Activated CD4-positive, alpha-beta T cell treated with anti-CD3 and anti-CD28 coated beads, Interleukin-2, amount 10 ng/mL, durations not matched to agents 7 days and 5 days (primary cell): ENCODE measurements at regions not wholly inside any gene's neighbourhood (a gene's known extent, or its start where the extent isn't known, plus 50 kb on each side); places are given as distances from the start of the nearest gene placed in this dataset.
"Not testable (repeated sequence)": the region's sequence is repeated elsewhere in the genome, so short reads cannot be mapped to it uniquely, and the experiment has no call there.

Source experiments
- CTCF ChIA-PET: fragments of 350-600 bp; sonication (Branson Sonifier 250); formaldehyde crosslinking; loops from one replicate; lab custom pipeline; 2021; ENCODE audit warnings: antibody characterized with exemption; lab: Charles Lee
- POLR2A ChIA-PET: fragments of 350-600 bp; sonication (Branson Sonifier 250); formaldehyde crosslinking; loops from one replicate; lab custom pipeline; 2021; ENCODE audit warnings: antibody characterized with exemption; lab: Charles Lee
- DNase-seq: peaks from one replicate; pipeline ENCODE4 v3.0.0-alpha.2; 2020
- H3K27ac Mint-ChIP-seq: one replicate; pipeline ENCODE4 v1.8.0; 2021; ENCODE audit warnings: mild to moderate bottlenecking, moderate library complexity, mixed read lengths
- H3K27me3 Mint-ChIP-seq: one replicate; pipeline ENCODE4 v1.8.0; 2021; ENCODE audit warnings: mixed read lengths
- H3K36me3 Mint-ChIP-seq: one replicate; pipeline ENCODE4 v1.8.0; 2021; ENCODE audit warnings: low read depth, mixed read lengths
- H3K4me1 Mint-ChIP-seq: one replicate; pipeline ENCODE4 v1.8.0; 2021; ENCODE audit warnings: mixed read lengths
- H3K4me3 Mint-ChIP-seq: one replicate; pipeline ENCODE4 v1.8.0; 2021; ENCODE audit warnings: mild to moderate bottlenecking, moderate library complexity, mixed read lengths
- H3K9me3 Mint-ChIP-seq: one replicate; pipeline ENCODE4 v1.8.0; 2021; ENCODE audit warnings: mixed read lengths

GRCh38 chr3:74165211-74165610, 449.2 kb downstream of the CNTN3 start:
- Mint-ChIP-seq H3K9me3 (peaks cover 7% of the 10 kb centered on the region), H3K27me3 (no peaks in the 10 kb centered on the region), H3K36me3 (no peaks in the 10 kb centered on the region), H3K27ac (no peak overlapping the region), H3K4me1 (no peaks in the 10 kb centered on the region), H3K4me3 (no peak overlapping the region)
- no peak for DNase-seq
- POLR2A ChIA-PET = no interaction called here
- CTCF ChIA-PET = no interaction called here

GRCh38 chr3:74149466-74149865, 465.0 kb downstream of the CNTN3 start:
- ChIA-PET CTCF (no interaction called here), POLR2A (no interaction called here)
- no peaks in the 10 kb centered on the region for H3K4me1 Mint-ChIP-seq
- no peaks in the 10 kb centered on the region for H3K36me3 Mint-ChIP-seq
- no peaks in the 10 kb centered on the region for H3K9me3 Mint-ChIP-seq
- H3K27ac Mint-ChIP-seq = no peak overlapping the region
- H3K27me3 Mint-ChIP-seq = no peaks in the 10 kb centered on the region
- H3K4me3 Mint-ChIP-seq = no peak overlapping the region
- no peak for DNase-seq

GRCh38 chr3:74145277-74145676, 469.2 kb downstream of the CNTN3 start:
- ChIA-PET POLR2A (interaction anchor here (0.6 kb wide), 1 partner anchor 982 kb away, joined by 4 read pairs; no protein-coding TSS in a partner anchor), CTCF (interaction anchor here (0.6 kb wide), 1 partner anchor 34 kb away, joined by 3 read pairs; no protein-coding TSS in a partner anchor)
- Mint-ChIP-seq H3K9me3 (no peaks in the 10 kb centered on the region), H3K4me3 (no peak overlapping the region), H3K36me3 (no peaks in the 10 kb centered on the region), H3K27me3 (no peaks in the 10 kb centered on the region), H3K27ac (no peak overlapping the region), H3K4me1 (no peaks in the 10 kb centered on the region)
- DNase-seq = no peak

GRCh38 chr3:74139648-74140047, 474.8 kb downstream of the CNTN3 start:
- Mint-ChIP-seq H3K27me3 (no peaks in the 10 kb centered on the region), H3K36me3 (no peaks in the 10 kb centered on the region), H3K9me3 (no peaks in the 10 kb centered on the region), H3K4me3 (no peak overlapping the region), H3K27ac (no peak overlapping the region), H3K4me1 (no peaks in the 10 kb centered on the region)
- ChIA-PET POLR2A (no interaction called here), CTCF (no interaction called here)
- no peak for DNase-seq

GRCh38 chr3:74137790-74138189, 476.7 kb downstream of the CNTN3 start:
- ChIA-PET CTCF (no interaction called here), POLR2A (no interaction called here)
- Mint-ChIP-seq H3K36me3 (no peaks in the 10 kb centered on the region), H3K27me3 (no peaks in the 10 kb centered on the region), H3K27ac (no peak overlapping the region), H3K9me3 (peaks cover 6% of the 10 kb centered on the region), H3K4me3 (no peak overlapping the region), H3K4me1 (no peaks in the 10 kb centered on the region)
- no peak for DNase-seq

GRCh38 chr3:74135808-74136207, 478.7 kb downstream of the CNTN3 start:
- POLR2A ChIA-PET = no interaction called here
- Mint-ChIP-seq H3K4me1 (no peaks in the 10 kb centered on the region), H3K4me3 (no peak overlapping the region), H3K27me3 (no peaks in the 10 kb centered on the region), H3K36me3 (no peaks in the 10 kb centered on the region), H3K27ac (no peak overlapping the region), H3K9me3 (peaks cover 6% of the 10 kb centered on the region)
- no peak for DNase-seq
- CTCF ChIA-PET = no interaction called here

GRCh38 chr3:74134831-74135230, 479.6 kb downstream of the CNTN3 start:
- H3K36me3 Mint-ChIP-seq = no peaks in the 10 kb centered on the region
- ChIA-PET CTCF (no interaction called here), POLR2A (no interaction called here)
- no peak overlapping the region for H3K4me3 Mint-ChIP-seq
- no peaks in the 10 kb centered on the region for H3K4me1 Mint-ChIP-seq
- no peaks in the 10 kb centered on the region for H3K27me3 Mint-ChIP-seq
- no peak overlapping the region for H3K27ac Mint-ChIP-seq
- no peak for DNase-seq
- peaks cover 6% of the 10 kb centered on the region for H3K9me3 Mint-ChIP-seq

- H3K27me3 Mint-ChIP-seq, CTCF ChIA-PET, H3K4me1 Mint-ChIP-seq, POLR2A ChIA-PET, H3K9me3 Mint-ChIP-seq, DNase-seq, H3K36me3 Mint-ChIP-seq, H3K4me3 Mint-ChIP-seq, H3K27ac Mint-ChIP-seq: not testable (repeated sequence)
Observed at GRCh38 chr3:74131546-74132328, 482.7 kb downstream of the CNTN3 start.

GRCh38 chr3:74129611-74130010, 484.8 kb downstream of the CNTN3 start:
- Mint-ChIP-seq H3K4me3 (no peak overlapping the region), H3K4me1 (no peaks in the 10 kb centered on the region), H3K27ac (no peak overlapping the region), H3K9me3 (peaks cover 10% of the 10 kb centered on the region), H3K36me3 (no peaks in the 10 kb centered on the region), H3K27me3 (no peaks in the 10 kb centered on the region)
- DNase-seq = no peak
- ChIA-PET CTCF (no interaction called here), POLR2A (no interaction called here)

GRCh38 chr3:74129056-74129455, 485.4 kb downstream of the CNTN3 start:
- H3K4me3 Mint-ChIP-seq = no peak overlapping the region
- POLR2A ChIA-PET = no interaction called here
- DNase-seq = no peak
- no peaks in the 10 kb centered on the region for H3K4me1 Mint-ChIP-seq
- peaks cover 8% of the 10 kb centered on the region for H3K9me3 Mint-ChIP-seq
- CTCF ChIA-PET = no interaction called here
- no peaks in the 10 kb centered on the region for H3K27me3 Mint-ChIP-seq
- no peaks in the 10 kb centered on the region for H3K36me3 Mint-ChIP-seq
- H3K27ac Mint-ChIP-seq = no peak overlapping the region

GRCh38 chr3:74127256-74127655, 487.2 kb downstream of the CNTN3 start:
- no peaks in the 10 kb centered on the region for H3K4me1 Mint-ChIP-seq
- POLR2A ChIA-PET = no interaction called here

GRCh38 chr3:74124782-74125181, 489.7 kb downstream of the CNTN3 start:
- ChIA-PET POLR2A (no interaction called here), CTCF (no interaction called here)
- H3K9me3 Mint-ChIP-seq = peaks cover 17% of the 10 kb centered on the region
- no peaks in the 10 kb centered on the region for H3K36me3 Mint-ChIP-seq
- no peaks in the 10 kb centered on the region for H3K27me3 Mint-ChIP-seq
- no peak overlapping the region for H3K27ac Mint-ChIP-seq
- DNase-seq = no peak
- H3K4me1 Mint-ChIP-seq = no peaks in the 10 kb centered on the region
- no peak overlapping the region for H3K4me3 Mint-ChIP-seq

More at GRCh38 chr3:74127256-74127655, 487.2 kb downstream of the CNTN3 start:
- H3K27ac Mint-ChIP-seq = no peak overlapping the region
- no peak for DNase-seq
- no peaks in the 10 kb centered on the region for H3K36me3 Mint-ChIP-seq
- H3K27me3 Mint-ChIP-seq = no peaks in the 10 kb centered on the region
- no peak overlapping the region for H3K4me3 Mint-ChIP-seq
- CTCF ChIA-PET = interaction anchor here (0.7 kb wide), 1 partner anchor 57 kb away, joined by 3 read pairs; no protein-coding TSS in a partner anchor
- peaks cover 8% of the 10 kb centered on the region for H3K9me3 Mint-ChIP-seq

GRCh38 chr3:74122281-74122680, 492.2 kb downstream of the CNTN3 start:
- H3K27ac Mint-ChIP-seq = no peak overlapping the region
- ChIA-PET POLR2A (no interaction called here), CTCF (no interaction called here)
- H3K9me3 Mint-ChIP-seq = peaks cover 17% of the 10 kb centered on the region
- H3K4me3 Mint-ChIP-seq = no peak overlapping the region
- DNase-seq = no peak
- no peaks in the 10 kb centered on the region for H3K27me3 Mint-ChIP-seq
- no peaks in the 10 kb centered on the region for H3K4me1 Mint-ChIP-seq
- no peaks in the 10 kb centered on the region for H3K36me3 Mint-ChIP-seq

GRCh38 chr3:74121761-74122160, 492.7 kb downstream of the CNTN3 start:
- Mint-ChIP-seq H3K27ac (no peak overlapping the region), H3K4me3 (no peak overlapping the region), H3K9me3 (peaks cover 17% of the 10 kb centered on the region), H3K4me1 (no peaks in the 10 kb centered on the region), H3K36me3 (no peaks in the 10 kb centered on the region), H3K27me3 (no peaks in the 10 kb centered on the region)
- ChIA-PET CTCF (no interaction called here), POLR2A (interaction anchor here (0.6 kb wide), 1 partner anchor 146 kb away, joined by 3 read pairs; no protein-coding TSS in a partner anchor)
- DNase-seq = no peak
